NCI-H748 (cell line): ENCODE measurements at regions not wholly inside any gene's neighbourhood (a gene's known extent, or its start where the extent isn't known, plus 50 kb on each side); places are given as distances from the start of the nearest gene placed in this dataset.

Source experiments
- DNase-seq: peaks from one replicate; lab custom pipeline; 2025; ENCODE audit not compliant: unreplicated experiment; lab: John Stamatoyannopoulos, UW

DNA sequence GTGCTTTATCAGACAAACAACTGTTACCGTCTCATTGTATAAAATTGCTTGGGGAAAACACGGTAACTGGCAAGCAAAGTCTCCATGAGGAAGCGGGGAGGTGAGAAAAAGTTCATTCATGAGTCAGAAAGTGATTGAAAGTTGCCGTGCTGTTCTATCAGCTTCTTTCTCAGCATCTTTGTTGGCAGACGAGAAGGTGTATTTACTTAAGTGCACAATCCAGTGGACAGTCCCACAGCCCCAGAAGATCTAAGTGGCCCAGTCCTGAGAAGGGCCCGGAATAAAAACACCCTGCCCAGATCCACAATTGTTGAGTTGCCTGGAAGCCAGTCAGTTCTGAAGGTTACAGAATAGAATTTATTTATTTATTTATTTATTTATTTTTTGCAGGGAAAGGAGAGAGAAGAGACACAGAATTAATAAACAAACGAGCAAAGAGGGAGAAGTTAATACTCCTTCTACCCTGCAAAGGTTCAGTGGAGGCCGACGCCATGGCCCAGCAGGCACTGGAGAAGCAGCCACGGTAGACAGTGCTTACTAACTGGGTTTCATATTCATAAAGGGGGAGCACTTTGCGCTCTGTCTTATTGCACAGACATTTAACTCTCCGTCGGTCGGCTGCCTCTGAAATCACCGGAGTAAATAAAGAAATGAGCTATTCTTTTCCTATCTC is 676.0 kb upstream of the SALL3 start:
- no peak for DNase-seq

GRCh38 chr18:78304192-78305164 is 675.1 kb upstream of the SALL3 start:
- peak; percentile 71 for DNase-seq

GRCh38 chr18:78305789-78306188 is 673.8 kb upstream of the SALL3 start:
- no peak for DNase-seq

- DNase-seq: no peak
Observed at GRCh38 chr18:78309307-78309706, 670.3 kb upstream of the SALL3 start.

DNA sequence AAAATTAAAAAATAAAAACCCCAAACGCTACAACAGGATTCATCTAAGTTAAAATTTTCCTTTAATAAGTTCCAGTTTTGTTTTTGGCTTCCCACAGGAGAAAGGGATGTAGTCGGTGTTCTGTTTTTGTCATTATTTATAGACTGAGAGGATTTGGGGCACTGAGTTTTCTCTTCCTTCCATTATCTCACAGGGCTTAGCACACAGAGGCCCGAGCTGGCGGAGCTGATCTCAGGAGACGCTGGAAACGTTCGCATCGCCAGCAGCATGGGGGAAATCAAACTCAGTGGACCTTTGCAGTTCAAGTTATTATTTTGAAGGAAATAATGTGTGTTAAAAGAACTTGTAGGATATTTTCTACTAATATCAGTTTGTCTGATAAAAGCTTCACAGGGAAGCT is 669.7 kb upstream of the SALL3 start:
- DNase-seq: no peak

DNA sequence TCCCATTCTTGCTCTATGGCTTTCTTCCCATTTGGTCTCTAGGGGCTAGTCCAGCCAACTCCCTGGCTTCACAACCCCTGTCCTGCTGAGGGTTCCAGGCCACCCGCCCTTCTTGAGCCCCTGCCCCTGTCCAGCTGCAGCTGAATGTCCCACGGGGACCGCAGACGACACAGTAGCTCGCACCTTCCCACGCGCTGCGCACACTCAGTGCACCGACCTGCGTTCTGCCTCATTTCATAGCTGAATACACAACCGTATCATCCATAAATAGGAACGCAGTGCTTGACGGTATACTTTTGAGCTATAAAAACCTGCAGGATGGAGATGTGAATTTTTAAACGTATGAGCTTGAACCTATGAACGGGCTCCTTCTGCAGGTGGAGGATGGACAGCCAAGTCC is 660.4 kb upstream of the SALL3 start:
- no peak for DNase-seq

GRCh38 chr18:78319961-78320360 is 659.7 kb upstream of the SALL3 start:
- no peak for DNase-seq

GRCh38 chr18:78321402-78321801 is 658.2 kb upstream of the SALL3 start:
- DNase-seq: no peak

DNA sequence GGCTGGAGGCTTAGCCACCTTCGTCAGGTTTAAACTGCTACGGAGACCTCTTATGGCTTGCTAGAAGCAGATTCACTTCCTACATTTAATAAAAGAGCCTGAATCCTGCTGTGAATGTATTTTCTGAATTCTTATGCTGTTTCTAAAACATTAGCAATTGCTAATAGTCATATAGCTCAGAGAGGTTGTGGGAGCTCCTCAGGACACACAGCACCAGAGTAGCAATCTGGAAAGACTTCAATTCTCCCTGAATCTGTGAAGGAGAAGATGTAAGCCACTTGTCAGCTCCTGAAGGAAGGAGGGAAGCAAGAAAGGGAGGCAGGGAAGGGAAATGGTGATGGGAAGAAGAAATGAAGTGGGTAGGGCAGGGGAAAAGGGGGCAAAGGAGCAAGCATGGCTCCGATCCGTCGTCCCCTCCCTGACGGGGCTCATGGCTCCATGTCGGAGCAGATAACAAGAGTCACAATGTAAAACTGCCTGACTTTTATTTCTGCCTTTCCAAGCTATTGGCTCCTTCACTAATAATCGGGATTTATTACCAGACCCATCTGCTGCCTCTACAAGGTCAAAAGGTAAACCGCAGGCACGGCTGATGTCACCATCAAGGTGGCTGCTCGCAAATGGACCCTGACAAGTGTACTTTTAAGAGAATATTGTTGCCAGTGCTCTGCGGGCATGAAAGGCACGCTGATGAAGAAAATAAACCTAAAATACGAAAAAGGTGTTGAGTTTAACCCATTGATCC is 656.0 kb upstream of the SALL3 start:
- DNase-seq: no peak

- no peak for DNase-seq
Observed at GRCh38 chr18:78327643-78328042, 652.0 kb upstream of the SALL3 start.

- no peak for DNase-seq
Observed at GRCh38 chr18:78330766-78331165, 648.9 kb upstream of the SALL3 start.

DNA sequence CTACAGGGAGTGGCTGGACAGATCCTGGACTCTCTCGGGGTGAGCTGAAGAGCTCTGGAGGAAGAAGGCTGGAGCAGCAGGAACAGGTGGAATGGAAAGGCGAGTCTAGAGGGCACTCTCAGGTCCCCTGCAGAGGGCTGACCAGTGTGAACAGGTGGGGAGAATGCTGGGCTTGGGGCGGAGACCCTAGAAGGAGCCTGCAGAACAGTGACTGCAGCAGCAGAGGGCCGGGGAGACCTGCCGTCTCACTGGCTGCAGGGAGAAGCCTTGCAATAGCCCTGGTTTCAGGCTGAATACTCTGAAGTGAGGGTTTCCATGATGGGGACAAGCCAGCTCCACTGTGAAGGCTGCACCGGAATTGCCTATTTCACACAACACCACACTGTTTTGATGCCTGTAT is 626.7 kb upstream of the SALL3 start:
- DNase-seq: peak; percentile 69

- DNase-seq: no peak
Observed at GRCh38 chr18:78362198-78362597, 617.4 kb upstream of the SALL3 start.

- no peak for DNase-seq
Observed at GRCh38 chr18:78363556-78364387, 615.8 kb upstream of the SALL3 start.

DNA sequence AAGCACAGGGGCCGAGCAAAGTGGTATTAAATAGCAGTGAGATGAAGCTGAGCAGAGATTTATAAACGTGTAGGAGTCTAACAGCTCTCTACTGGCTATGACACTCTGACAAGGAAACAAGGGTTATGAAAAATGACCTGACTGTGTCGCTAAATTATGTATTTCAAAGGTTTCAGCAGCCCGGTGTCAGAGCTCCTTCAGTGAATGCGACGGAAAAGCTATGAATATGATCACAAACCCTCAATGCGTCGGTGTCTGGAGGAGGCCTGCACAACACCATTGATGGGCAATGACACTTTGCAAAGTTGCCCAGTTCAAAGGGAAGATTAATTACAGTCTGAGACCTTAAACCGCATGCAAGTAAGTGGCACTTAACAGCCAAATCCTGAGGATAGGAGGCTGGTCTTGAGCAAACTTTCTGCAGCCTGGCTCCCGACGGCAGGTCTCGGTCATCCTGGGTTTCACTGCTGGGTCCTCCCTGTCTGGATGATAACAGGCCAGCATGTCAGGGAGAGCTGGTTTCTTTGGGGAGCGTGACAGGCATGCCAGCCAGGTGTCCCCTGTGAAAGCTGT is 615.1 kb upstream of the SALL3 start:
- no peak for DNase-seq

DNA sequence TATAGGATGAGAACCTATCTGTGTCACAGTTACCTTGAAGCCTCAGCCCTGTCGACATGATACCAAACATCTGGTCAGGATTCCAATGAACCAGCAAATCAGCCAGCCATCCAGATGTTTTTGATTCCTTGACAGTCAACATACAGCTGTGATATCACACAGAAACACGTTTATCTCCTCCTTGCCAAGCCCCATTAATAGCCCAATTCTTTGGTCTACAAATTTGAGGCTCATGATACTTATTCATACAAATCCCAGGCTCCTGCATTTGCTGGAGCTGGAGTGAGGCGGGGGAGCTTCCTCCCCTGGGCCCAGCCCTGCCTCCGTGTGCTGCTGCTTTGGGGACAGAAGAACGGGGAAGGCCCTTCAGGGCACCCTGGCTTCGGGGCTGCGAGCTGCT is 611.6 kb upstream of the SALL3 start:
- DNase-seq: no peak

GRCh38 chr18:78368726-78369125 is 610.9 kb upstream of the SALL3 start:
- no peak for DNase-seq

GRCh38 chr18:78376046-78376445 is 603.6 kb upstream of the SALL3 start:
- peak; percentile 83 for DNase-seq

GRCh38 chr18:78378403-78378802 is 601.2 kb upstream of the SALL3 start:
- DNase-seq: no peak

- no peak for DNase-seq
Observed at GRCh38 chr18:78378983-78379382, 600.6 kb upstream of the SALL3 start.
